ENCODE measurements at regions not wholly inside any gene's neighbourhood (a gene's known extent, or its start where the extent isn't known, plus 50 kb on each side); places are given as distances from the start of the nearest gene placed in this dataset.

DNA sequence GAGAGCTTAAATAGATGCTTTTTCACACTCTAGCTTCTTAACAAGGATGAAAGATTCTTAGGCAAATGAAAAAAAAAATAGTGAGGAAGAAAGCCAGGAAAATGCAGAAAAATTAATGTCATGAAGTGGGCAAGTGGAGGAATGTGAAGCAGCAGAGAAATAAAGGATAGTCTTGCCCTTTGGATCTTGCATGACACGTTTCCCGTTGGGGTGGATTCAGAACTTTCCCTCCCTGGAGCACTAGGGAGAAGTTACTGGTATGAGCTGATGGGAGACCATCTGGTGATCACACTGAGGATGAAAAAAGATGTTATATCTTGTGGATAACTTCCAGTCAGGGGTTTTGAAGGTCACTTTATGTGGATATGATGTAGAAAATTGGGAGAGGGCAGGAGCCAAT lies 361.8 kb upstream of the ROPN1 start:
- no peak for DNase-seq (ENCODE audit: low read depth)
- TF ChIP-seq, protein P1, sequence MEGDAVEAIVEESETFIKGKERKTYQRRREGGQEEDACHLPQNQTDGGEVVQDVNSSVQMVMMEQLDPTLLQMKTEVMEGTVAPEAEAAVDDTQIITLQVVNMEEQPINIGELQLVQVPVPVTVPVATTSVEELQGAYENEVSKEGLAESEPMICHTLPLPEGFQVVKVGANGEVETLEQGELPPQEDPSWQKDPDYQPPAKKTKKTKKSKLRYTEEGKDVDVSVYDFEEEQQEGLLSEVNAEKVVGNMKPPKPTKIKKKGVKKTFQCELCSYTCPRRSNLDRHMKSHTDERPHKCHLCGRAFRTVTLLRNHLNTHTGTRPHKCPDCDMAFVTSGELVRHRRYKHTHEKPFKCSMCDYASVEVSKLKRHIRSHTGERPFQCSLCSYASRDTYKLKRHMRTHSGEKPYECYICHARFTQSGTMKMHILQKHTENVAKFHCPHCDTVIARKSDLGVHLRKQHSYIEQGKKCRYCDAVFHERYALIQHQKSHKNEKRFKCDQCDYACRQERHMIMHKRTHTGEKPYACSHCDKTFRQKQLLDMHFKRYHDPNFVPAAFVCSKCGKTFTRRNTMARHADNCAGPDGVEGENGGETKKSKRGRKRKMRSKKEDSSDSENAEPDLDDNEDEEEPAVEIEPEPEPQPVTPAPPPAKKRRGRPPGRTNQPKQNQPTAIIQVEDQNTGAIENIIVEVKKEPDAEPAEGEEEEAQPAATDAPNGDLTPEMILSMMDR (IDR thresholded peaks at IDR 0.05; ENCODE audit: low read depth, low read length, missing control alignments), result no peak
- no peak overlapping the region for H3K4me3 ChIP-seq (ENCODE audit: low read depth, low read length)
- in situ Hi-C loops (cut with HindIII; ENCODE audit: low sequenced_read_pairs), result no loop called here

GRCh38 chr3:124354150-124354549 lies 362.2 kb upstream of the ROPN1 start:
- in situ Hi-C loops (cut with HindIII; ENCODE audit: low sequenced_read_pairs), result no loop called here
- TF ChIP-seq, protein P1 (IDR thresholded peaks at IDR 0.05; ENCODE audit: low read depth, low read length, missing control alignments), result no peak
- DNase-seq (ENCODE audit: low read depth), result no peak
- no peak overlapping the region for H3K4me3 ChIP-seq (ENCODE audit: low read depth, low read length)

- no peak for DNase-seq (ENCODE audit: low read depth)
- in situ Hi-C loops (cut with HindIII; ENCODE audit: low sequenced_read_pairs), result no loop called here
- no peak overlapping the region for H3K4me3 ChIP-seq (ENCODE audit: low read depth, low read length)
- TF ChIP-seq, protein P1 (IDR thresholded peaks at IDR 0.05; ENCODE audit: low read depth, low read length, missing control alignments), result no peak
Measured at GRCh38 chr3:124358156-124358555, 366.2 kb upstream of the ROPN1 start.

GRCh38 chr3:124360155-124360554 lies 368.2 kb upstream of the ROPN1 start:
- H3K4me3 ChIP-seq (ENCODE audit: low read depth, low read length), result no peak overlapping the region
- no peak for DNase-seq (ENCODE audit: low read depth)
- in situ Hi-C loops (cut with HindIII; ENCODE audit: low sequenced_read_pairs), result no loop called here
- TF ChIP-seq, protein P1 (IDR thresholded peaks at IDR 0.05; ENCODE audit: low read depth, low read length, missing control alignments), result no peak

- in situ Hi-C loops (cut with HindIII; ENCODE audit: low sequenced_read_pairs), result no loop called here
- TF ChIP-seq, protein P1 (IDR thresholded peaks at IDR 0.05; ENCODE audit: low read depth, low read length, missing control alignments), result no peak
- H3K4me3 ChIP-seq (ENCODE audit: low read depth, low read length), result no peak overlapping the region
- no peak for DNase-seq (ENCODE audit: low read depth)
Measured at GRCh38 chr3:124360563-124360962, 368.6 kb upstream of the ROPN1 start.

GRCh38 chr3:124361566-124361965 lies 368.7 kb upstream of the UMPS start:
- no peak for DNase-seq (ENCODE audit: low read depth)
- in situ Hi-C loops (cut with HindIII; ENCODE audit: low sequenced_read_pairs), result no loop called here
- TF ChIP-seq, protein P1 (IDR thresholded peaks at IDR 0.05; ENCODE audit: low read depth, low read length, missing control alignments), result no peak
- H3K4me3 ChIP-seq (ENCODE audit: low read depth, low read length), result no peak overlapping the region

DNA sequence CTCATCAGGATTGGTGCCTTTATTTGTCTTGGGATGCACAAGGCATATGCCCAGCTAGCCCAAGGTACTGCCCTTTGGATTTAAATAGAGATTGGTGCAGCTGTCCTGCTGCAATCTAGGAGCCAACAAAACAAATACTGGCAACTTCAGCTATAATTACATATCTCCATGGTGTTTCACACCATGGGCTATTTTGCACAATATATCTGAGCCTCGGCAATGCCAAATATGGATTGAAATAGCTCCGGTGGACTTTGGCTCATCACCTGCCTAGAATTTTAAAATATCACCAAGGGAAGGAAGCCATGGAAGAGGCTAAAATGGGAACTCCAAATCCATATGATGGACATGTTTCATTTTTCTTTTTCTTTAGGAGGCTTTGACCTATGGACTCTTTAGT lies 367.8 kb upstream of the UMPS start:
- TF ChIP-seq, protein P1 (IDR thresholded peaks at IDR 0.05; ENCODE audit: low read depth, low read length, missing control alignments), result no peak
- no peak for DNase-seq (ENCODE audit: low read depth)
- no peak overlapping the region for H3K4me3 ChIP-seq (ENCODE audit: low read depth, low read length)
- in situ Hi-C loops (cut with HindIII; ENCODE audit: low sequenced_read_pairs), result no loop called here
